ENCODE measurements at regions not wholly inside any gene's neighbourhood (a gene's known extent, or its start where the extent isn't known, plus 50 kb on each side); places are given as distances from the start of the nearest gene placed in this dataset.
A peak's percentile ranks its signal among the peaks of the same experiment; 100 is the strongest.

DNA sequence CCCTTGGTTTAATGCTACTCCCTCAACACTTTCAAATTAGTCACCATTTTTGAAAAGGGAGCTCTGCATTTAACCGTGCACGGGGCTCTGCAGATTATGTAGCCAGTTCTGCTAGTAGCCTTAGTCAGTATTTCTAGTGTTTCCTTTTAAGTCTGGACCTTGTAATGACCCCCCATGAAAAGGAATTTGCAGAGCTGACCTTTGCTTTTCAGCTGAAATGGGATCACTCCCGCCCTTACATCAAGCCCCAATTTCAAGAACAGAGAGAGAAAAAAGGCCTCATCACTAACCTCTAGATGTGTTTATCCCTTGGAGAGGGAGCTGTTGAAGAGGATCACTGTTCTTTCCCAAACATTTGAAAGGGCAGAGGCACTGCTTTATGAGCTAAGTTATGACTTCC lies 490.7 kb upstream of the BTBD3 start (continued):
- TF ChIP-seq KAT2A (conservative IDR thresholded peaks at IDR 0.05; ENCODE audit: control insufficient read depth, low read depth, low read length) (no peak), RCOR1 (conservative IDR thresholded peaks at IDR 0.05; ENCODE audit: low read depth, low read length) (no peak), EED (IDR thresholded peaks at IDR 0.05; ENCODE audit: low read depth) (no peak), SIX5 (IDR thresholded peaks at IDR 0.05; ENCODE audit: low read depth, low read length, severe bottlenecking) (no peak), ASH2L (IDR thresholded peaks at IDR 0.05; ENCODE audit: borderline replicate concordance, low read depth) (no peak)
- TF ChIP-seq, protein P1, sequence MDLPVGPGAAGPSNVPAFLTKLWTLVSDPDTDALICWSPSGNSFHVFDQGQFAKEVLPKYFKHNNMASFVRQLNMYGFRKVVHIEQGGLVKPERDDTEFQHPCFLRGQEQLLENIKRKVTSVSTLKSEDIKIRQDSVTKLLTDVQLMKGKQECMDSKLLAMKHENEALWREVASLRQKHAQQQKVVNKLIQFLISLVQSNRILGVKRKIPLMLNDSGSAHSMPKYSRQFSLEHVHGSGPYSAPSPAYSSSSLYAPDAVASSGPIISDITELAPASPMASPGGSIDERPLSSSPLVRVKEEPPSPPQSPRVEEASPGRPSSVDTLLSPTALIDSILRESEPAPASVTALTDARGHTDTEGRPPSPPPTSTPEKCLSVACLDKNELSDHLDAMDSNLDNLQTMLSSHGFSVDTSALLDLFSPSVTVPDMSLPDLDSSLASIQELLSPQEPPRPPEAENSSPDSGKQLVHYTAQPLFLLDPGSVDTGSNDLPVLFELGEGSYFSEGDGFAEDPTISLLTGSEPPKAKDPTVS (IDR thresholded peaks at IDR 0.05; ENCODE audit: low read depth, low read length) = no peak
- TF ChIP-seq, protein P2, sequence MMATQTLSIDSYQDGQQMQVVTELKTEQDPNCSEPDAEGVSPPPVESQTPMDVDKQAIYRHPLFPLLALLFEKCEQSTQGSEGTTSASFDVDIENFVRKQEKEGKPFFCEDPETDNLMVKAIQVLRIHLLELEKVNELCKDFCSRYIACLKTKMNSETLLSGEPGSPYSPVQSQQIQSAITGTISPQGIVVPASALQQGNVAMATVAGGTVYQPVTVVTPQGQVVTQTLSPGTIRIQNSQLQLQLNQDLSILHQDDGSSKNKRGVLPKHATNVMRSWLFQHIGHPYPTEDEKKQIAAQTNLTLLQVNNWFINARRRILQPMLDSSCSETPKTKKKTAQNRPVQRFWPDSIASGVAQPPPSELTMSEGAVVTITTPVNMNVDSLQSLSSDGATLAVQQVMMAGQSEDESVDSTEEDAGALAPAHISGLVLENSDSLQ (IDR thresholded peaks at IDR 0.05) = no peak
- TF ChIP-seq, protein P3, sequence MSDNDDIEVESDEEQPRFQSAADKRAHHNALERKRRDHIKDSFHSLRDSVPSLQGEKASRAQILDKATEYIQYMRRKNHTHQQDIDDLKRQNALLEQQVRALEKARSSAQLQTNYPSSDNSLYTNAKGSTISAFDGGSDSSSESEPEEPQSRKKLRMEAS (IDR thresholded peaks at IDR 0.05; ENCODE audit: low read depth, low read length) = no peak

DNA sequence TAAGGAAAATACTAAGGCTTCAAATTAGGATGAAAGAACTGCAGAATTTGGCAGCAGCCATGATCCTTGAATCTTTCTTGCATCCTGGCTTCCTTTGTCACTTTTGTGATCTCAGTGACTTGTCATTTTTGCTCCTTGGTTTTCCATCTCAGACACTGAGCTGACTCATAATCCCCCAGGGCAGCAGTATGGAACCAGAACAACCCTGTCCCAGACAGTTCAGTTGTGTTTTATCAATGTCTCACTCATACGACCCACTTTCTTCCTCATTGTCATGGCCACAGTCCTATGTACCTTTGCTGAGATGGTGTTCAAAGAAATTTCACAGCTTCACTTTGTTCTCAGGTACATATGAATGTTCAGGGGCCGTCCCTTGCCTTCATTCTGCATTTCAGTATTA lies 488.5 kb upstream of the BTBD3 start:
- H3K9me3 ChIP-seq (replicated peaks; ENCODE audit: control insufficient read depth, insufficient read depth, low read length) = no peaks in the 10 kb centered on the region
- TF ChIP-seq ZNF217 (IDR thresholded peaks at IDR 0.05) = no peak
- H3K27me3 ChIP-seq (replicated peaks in 1 of 2; ENCODE audit: control insufficient read depth in 2 of 2, insufficient read depth in 2 of 2, low read length in 1 of 2) = no peaks in the 10 kb centered on the region
- ChIA-PET CTCF (interaction anchor here (0.6 kb wide), 1 partner anchor 187 kb away, joined by 3 read pairs; no protein-coding TSS in a partner anchor), RAD21 (ENCODE audit: unreplicated experiment) (interaction anchor here (1.0 to 1.3 kb wide), 4 partner anchors 17 to 139 kb away, joined by 3 read pairs; no protein-coding TSS in a partner anchor), SMC1A (ENCODE audit: uncharacterized antibody, unreplicated experiment) (interaction anchor here (1.0 to 2.1 kb wide), 6 partner anchors 13 to 111 kb away, joined by 3 to 7 read pairs (median 4); no protein-coding TSS in a partner anchor), POLR2A (no interaction called here)
- H3K36me3 ChIP-seq (ENCODE audit: control insufficient read depth in 2 of 2, insufficient read depth in 2 of 2, low read length in 1 of 2) = no peaks in the 10 kb centered on the region
- no peak overlapping the region for H3K27ac ChIP-seq (ENCODE audit: control insufficient read depth, insufficient read depth)
- H3K79me2 ChIP-seq (ENCODE audit: control insufficient read depth, insufficient read depth, low read length) = no peaks in the 10 kb centered on the region
- H3K4me1 ChIP-seq (ENCODE audit: control insufficient read depth, insufficient read depth, low read length) = no peaks in the 10 kb centered on the region
- no TSS peak for BruUV-seq (replicated peaks)
- FAIRE-seq = no peak
- peak; percentile 59 for ATAC-seq
- in situ Hi-C loops (cut with MboI) = no loop called here
- WGBS (ENCODE audit: insufficient coverage, insufficient replicate concordance, low lambda C conversion rate, missing lambda C conversion rate) = 0% methylated on average over 2 of the region's 2 CpGs
- no peak overlapping the region for H3K9ac ChIP-seq (ENCODE audit: control insufficient read depth, insufficient read depth, low read length)
- intact Hi-C loops (cut with micrococcal nuclease; ENCODE audit: unreplicated experiment) = no loop called here
- H4K20me1 ChIP-seq (ENCODE audit: control insufficient read depth, insufficient read depth) = no peaks in the 10 kb centered on the region
- H2AFZ ChIP-seq (ENCODE audit: control insufficient read depth, low read depth, low read length) = no peak overlapping the region
- no peak overlapping the region for H3K4me2 ChIP-seq (ENCODE audit: control insufficient read depth, insufficient read depth)
- DNase-seq (ENCODE audit: low read depth, low spot score) = no peak
- H3K4me3 ChIP-seq = no peak overlapping the region

Data from GM12878 (cell line).